GM19452 (cell line): ENCODE measurements at regions not wholly inside any gene's neighbourhood (a gene's known extent, or its start where the extent isn't known, plus 50 kb on each side); places are given as distances from the start of the nearest gene placed in this dataset.

ENCODE experiments used
- ATAC-seq: cut with Tn5 transposase; IDR thresholded peaks from one replicate; pipeline ENCODE4 v1.9.1; 2021; ENCODE audit not compliant: unreplicated experiment

GRCh38 chr14:54126947-54127346 lies 170.3 kb upstream of the BMP4 start:
- ATAC-seq = no peak

- no peak for ATAC-seq
Measured at GRCh38 chr14:54127526-54127925, 170.9 kb upstream of the BMP4 start.

- no peak for ATAC-seq
Measured at GRCh38 chr14:54129850-54130640, 173.4 kb upstream of the BMP4 start.

- ATAC-seq = no peak
Measured at GRCh38 chr14:54132496-54132895, 175.9 kb upstream of the BMP4 start.

GRCh38 chr14:54133896-54134295 lies 177.3 kb upstream of the BMP4 start:
- ATAC-seq = no peak

- ATAC-seq = no peak
Measured at GRCh38 chr14:54135804-54136280, 179.2 kb upstream of the BMP4 start.

- no peak for ATAC-seq
Measured at GRCh38 chr14:54136894-54137613, 180.4 kb upstream of the BMP4 start.

- ATAC-seq = no peak
Measured at GRCh38 chr14:54137614-54137961, 181.0 kb upstream of the BMP4 start.

- no peak for ATAC-seq
Measured at GRCh38 chr14:54138024-54138353, 181.4 kb upstream of the BMP4 start.

- ATAC-seq = no peak
Measured at GRCh38 chr14:54138354-54139038, 181.9 kb upstream of the BMP4 start.

- no peak for ATAC-seq
Measured at GRCh38 chr14:54140551-54140950, 183.9 kb upstream of the BMP4 start.

GRCh38 chr14:54146601-54147000 lies 190.0 kb upstream of the BMP4 start:
- no peak for ATAC-seq

- ATAC-seq = no peak
Measured at GRCh38 chr14:54147282-54147681, 190.7 kb upstream of the BMP4 start.

GRCh38 chr14:54147758-54148157 lies 191.1 kb upstream of the BMP4 start:
- no peak for ATAC-seq

- ATAC-seq = no peak
Measured at GRCh38 chr14:54148251-54148650, 191.6 kb upstream of the BMP4 start.

GRCh38 chr14:54152351-54152750 lies 195.7 kb upstream of the BMP4 start:
- ATAC-seq = no peak

GRCh38 chr14:54166049-54166950 lies 209.7 kb upstream of the BMP4 start:
- no peak for ATAC-seq

- ATAC-seq = no peak
Measured at GRCh38 chr14:54168489-54168888, 211.9 kb upstream of the BMP4 start.

GRCh38 chr14:54169254-54169924 lies 212.8 kb upstream of the BMP4 start:
- no peak for ATAC-seq

GRCh38 chr14:54170301-54170700 lies 213.7 kb upstream of the BMP4 start:
- ATAC-seq = no peak
